Duodenal mucosa (tissue), 2 donors: ENCODE measurements at regions not wholly inside any gene's neighbourhood (a gene's known extent, or its start where the extent isn't known, plus 50 kb on each side); places are given as distances from the start of the nearest gene placed in this dataset.
"Not testable (repeated sequence)": the region's sequence is repeated elsewhere in the genome, so short reads cannot be mapped to it uniquely, and the experiment has no call there.

Source experiments
- H3K27ac ChIP-seq: one replicate; pipeline ENCODE4 v1.7.0; 2013; ENCODE audit warnings: low read depth, low read length
- H3K27me3 ChIP-seq, 2 donors: one replicate each; pipeline ENCODE4 v1.7.0; 2013; ENCODE audit warnings: low read length in 2 of 2, control low read depth in 1 of 2; ENCODE audit not compliant: insufficient read depth in 2 of 2, control insufficient read depth in 1 of 2
- H3K36me3 ChIP-seq, 2 donors: one replicate each; pipeline ENCODE4 v1.7.0; 2013; ENCODE audit warnings: low read length in 2 of 2, control low read depth in 1 of 2; ENCODE audit not compliant: insufficient read depth in 2 of 2, control insufficient read depth in 1 of 2
- H3K4me1 ChIP-seq, 2 donors: one replicate each; pipeline ENCODE4 v1.7.0; 2013; ENCODE audit warnings: low read length in 2 of 2, control low read depth in 1 of 2; ENCODE audit not compliant: insufficient read depth in 2 of 2, control insufficient read depth in 1 of 2
- H3K4me3 ChIP-seq, 2 donors: one replicate each; pipeline ENCODE4 v1.7.0; 2013; ENCODE audit warnings: low read length in 2 of 2, low read depth in 1 of 2
- H3K9ac ChIP-seq, 2 donors: one replicate each; pipeline ENCODE4 v1.7.0; 2013; ENCODE audit warnings: low read length in 2 of 2, low read depth in 1 of 2
- H3K9me3 ChIP-seq, 2 donors: one replicate each; pipeline ENCODE4 v1.7.0; 2013; ENCODE audit warnings: low read length in 2 of 2, control low read depth in 1 of 2; ENCODE audit not compliant: control insufficient read depth in 1 of 2

GRCh38 chr2:111424851-111425309, 304.2 kb downstream of the BCL2L11 start:
- not testable (repeated sequence) for H3K9ac ChIP-seq, H3K27me3 ChIP-seq, H3K27ac ChIP-seq, H3K36me3 ChIP-seq, H3K4me1 ChIP-seq, H3K9me3 ChIP-seq, H3K4me3 ChIP-seq

GRCh38 chr2:111425789-111426201, 305.1 kb downstream of the BCL2L11 start:
- not testable (repeated sequence) for H3K27ac ChIP-seq, H3K9me3 ChIP-seq, H3K27me3 ChIP-seq, H3K4me3 ChIP-seq, H3K4me1 ChIP-seq, H3K36me3 ChIP-seq, H3K9ac ChIP-seq

GRCh38 chr2:111427346-111427745, 306.6 kb downstream of the BCL2L11 start:
- not testable (repeated sequence) for H3K4me3 ChIP-seq, H3K4me1 ChIP-seq, H3K9me3 ChIP-seq, H3K27me3 ChIP-seq, H3K27ac ChIP-seq, H3K36me3 ChIP-seq, H3K9ac ChIP-seq

GRCh38 chr2:111428915-111429314, 308.2 kb downstream of the BCL2L11 start:
- not testable (repeated sequence) for H3K27me3 ChIP-seq, H3K9ac ChIP-seq, H3K4me1 ChIP-seq, H3K27ac ChIP-seq, H3K36me3 ChIP-seq, H3K4me3 ChIP-seq, H3K9me3 ChIP-seq

- not testable (repeated sequence) for H3K4me1 ChIP-seq, H3K36me3 ChIP-seq, H3K9ac ChIP-seq, H3K27me3 ChIP-seq, H3K27ac ChIP-seq, H3K4me3 ChIP-seq, H3K9me3 ChIP-seq
These were observed 308.6 kb downstream of the BCL2L11 start for GRCh38 chr2:111429353-111429752.

GRCh38 chr2:111430817-111431661, 310.3 kb downstream of the BCL2L11 start:
- not testable (repeated sequence) for H3K36me3 ChIP-seq, H3K4me3 ChIP-seq, H3K27ac ChIP-seq, H3K9ac ChIP-seq, H3K4me1 ChIP-seq, H3K9me3 ChIP-seq, H3K27me3 ChIP-seq

- not testable (repeated sequence) for H3K27me3 ChIP-seq, H3K9me3 ChIP-seq, H3K4me1 ChIP-seq, H3K36me3 ChIP-seq, H3K9ac ChIP-seq, H3K4me3 ChIP-seq, H3K27ac ChIP-seq
These were observed 311.7 kb downstream of the BCL2L11 start for GRCh38 chr2:111432423-111432822.

- H3K36me3 ChIP-seq, H3K27me3 ChIP-seq, H3K9ac ChIP-seq, H3K9me3 ChIP-seq, H3K4me1 ChIP-seq, H3K4me3 ChIP-seq, H3K27ac ChIP-seq: not testable (repeated sequence)
These were observed 312.3 kb downstream of the BCL2L11 start for GRCh38 chr2:111432916-111433499.

GRCh38 chr2:111433892-111434607, 313.3 kb downstream of the BCL2L11 start:
- H3K27ac ChIP-seq, H3K36me3 ChIP-seq, H3K4me1 ChIP-seq, H3K27me3 ChIP-seq, H3K9me3 ChIP-seq, H3K9ac ChIP-seq, H3K4me3 ChIP-seq: not testable (repeated sequence)

- not testable (repeated sequence) for H3K27me3 ChIP-seq, H3K9ac ChIP-seq, H3K4me1 ChIP-seq, H3K36me3 ChIP-seq, H3K4me3 ChIP-seq, H3K9me3 ChIP-seq, H3K27ac ChIP-seq
These were observed 313.9 kb downstream of the BCL2L11 start for GRCh38 chr2:111434608-111434939.
